Endothelial cell of umbilical vein (primary cell): ENCODE measurements at regions not wholly inside any gene's neighbourhood (a gene's known extent, or its start where the extent isn't known, plus 50 kb on each side); places are given as distances from the start of the nearest gene placed in this dataset.

Source experiments
- TF ChIP-seq, protein P1 (sequence below), 2 donors: IDR thresholded peaks; 1 replicate in 1 of 2; 2 replicates in 1 of 2; pipeline ENCODE4 v1.5.1; 2011; ENCODE audit warnings: low read length in 2 of 2, mild to moderate bottlenecking in 2 of 2, moderate library complexity in 2 of 2, control low read depth in 1 of 2, inconsistent platforms in 1 of 2, low read depth in 1 of 2; ENCODE audit not compliant: insufficient read depth in 1 of 2; ENCODE audit errors: extremely low read depth in 1 of 2
- TF ChIP-seq, protein P2 (sequence below): IDR thresholded peaks from 2 replicates; pipeline ENCODE4 v1.6.1; 2011; ENCODE audit not compliant: insufficient read depth, insufficient read length

DNA sequence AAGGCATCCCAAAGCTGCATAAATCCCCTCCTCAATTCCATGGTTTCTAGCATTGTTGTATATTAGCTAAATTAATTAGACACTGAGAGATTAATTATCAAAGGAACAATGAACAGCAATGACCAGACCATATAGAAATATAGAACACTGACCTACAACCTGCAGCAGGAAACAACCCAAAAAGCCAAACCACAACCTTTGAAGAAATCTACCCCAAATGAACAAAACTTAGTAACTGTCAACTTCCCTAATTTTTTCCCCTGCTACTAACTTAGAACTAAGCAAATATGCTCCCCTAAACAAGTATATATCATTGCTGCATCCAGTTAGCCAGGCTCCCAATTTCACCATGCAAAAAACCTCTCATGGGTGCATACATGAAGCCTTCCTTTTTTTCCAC, 268.0 kb upstream of the ANO3 start:
- TF ChIP-seq, protein P1, sequence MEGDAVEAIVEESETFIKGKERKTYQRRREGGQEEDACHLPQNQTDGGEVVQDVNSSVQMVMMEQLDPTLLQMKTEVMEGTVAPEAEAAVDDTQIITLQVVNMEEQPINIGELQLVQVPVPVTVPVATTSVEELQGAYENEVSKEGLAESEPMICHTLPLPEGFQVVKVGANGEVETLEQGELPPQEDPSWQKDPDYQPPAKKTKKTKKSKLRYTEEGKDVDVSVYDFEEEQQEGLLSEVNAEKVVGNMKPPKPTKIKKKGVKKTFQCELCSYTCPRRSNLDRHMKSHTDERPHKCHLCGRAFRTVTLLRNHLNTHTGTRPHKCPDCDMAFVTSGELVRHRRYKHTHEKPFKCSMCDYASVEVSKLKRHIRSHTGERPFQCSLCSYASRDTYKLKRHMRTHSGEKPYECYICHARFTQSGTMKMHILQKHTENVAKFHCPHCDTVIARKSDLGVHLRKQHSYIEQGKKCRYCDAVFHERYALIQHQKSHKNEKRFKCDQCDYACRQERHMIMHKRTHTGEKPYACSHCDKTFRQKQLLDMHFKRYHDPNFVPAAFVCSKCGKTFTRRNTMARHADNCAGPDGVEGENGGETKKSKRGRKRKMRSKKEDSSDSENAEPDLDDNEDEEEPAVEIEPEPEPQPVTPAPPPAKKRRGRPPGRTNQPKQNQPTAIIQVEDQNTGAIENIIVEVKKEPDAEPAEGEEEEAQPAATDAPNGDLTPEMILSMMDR (IDR thresholded peaks at IDR 0.05; ENCODE audit: extremely low read depth in 1 of 2, insufficient read depth in 1 of 2, low read depth in 1 of 2, low read length in 2 of 2) = no peak
- TF ChIP-seq, protein P2, sequence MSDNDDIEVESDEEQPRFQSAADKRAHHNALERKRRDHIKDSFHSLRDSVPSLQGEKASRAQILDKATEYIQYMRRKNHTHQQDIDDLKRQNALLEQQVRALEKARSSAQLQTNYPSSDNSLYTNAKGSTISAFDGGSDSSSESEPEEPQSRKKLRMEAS = no peak
